Effector CD8-positive, alpha-beta T cell (primary cell): ENCODE measurements at regions not wholly inside any gene's neighbourhood (a gene's known extent, or its start where the extent isn't known, plus 50 kb on each side); places are given as distances from the start of the nearest gene placed in this dataset.
"Not testable (repeated sequence)": the region's sequence is repeated elsewhere in the genome, so short reads cannot be mapped to it uniquely, and the experiment has no call there.

ENCODE experiments used
- DNase-seq: peaks from one replicate; lab custom pipeline; 2025; lab: John Stamatoyannopoulos, UW

GRCh38 chr5:125245216-125245615 is 498.8 kb upstream of the ZNF608 start:
- no peak for DNase-seq

DNA sequence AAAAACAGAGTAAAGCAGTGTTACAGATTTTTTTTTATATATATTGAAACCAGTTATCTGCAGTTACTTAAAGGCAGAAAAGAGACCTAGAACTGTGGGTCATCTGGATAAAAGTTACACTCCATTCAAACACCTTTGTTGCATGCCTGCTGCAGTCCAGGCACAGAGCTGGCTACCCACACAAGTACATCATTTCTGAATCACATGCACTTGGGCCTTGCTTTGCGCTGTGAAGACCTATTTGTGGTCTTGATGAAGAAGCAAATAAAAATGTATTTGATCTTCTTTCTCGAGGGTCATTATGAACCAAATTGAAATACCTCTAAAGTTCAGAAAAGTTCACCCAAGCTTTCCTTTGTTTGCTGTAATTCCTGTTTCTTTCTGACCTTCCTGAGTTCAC is 503.0 kb upstream of the ZNF608 start:
- DNase-seq = no peak

GRCh38 chr5:125251703-125252102 is 505.3 kb upstream of the ZNF608 start:
- no peak for DNase-seq

GRCh38 chr5:125253634-125254033 is 507.2 kb upstream of the ZNF608 start:
- not testable (repeated sequence) for DNase-seq

- no peak for DNase-seq
Observed at GRCh38 chr5:125254267-125254666, 507.8 kb upstream of the ZNF608 start.

- no peak for DNase-seq
Observed at GRCh38 chr5:125256296-125256695, 509.9 kb upstream of the ZNF608 start.

- DNase-seq = no peak
Observed at GRCh38 chr5:125257057-125257972, 510.9 kb upstream of the ZNF608 start.

GRCh38 chr5:125257997-125258396 is 511.6 kb upstream of the ZNF608 start:
- DNase-seq = no peak

DNA sequence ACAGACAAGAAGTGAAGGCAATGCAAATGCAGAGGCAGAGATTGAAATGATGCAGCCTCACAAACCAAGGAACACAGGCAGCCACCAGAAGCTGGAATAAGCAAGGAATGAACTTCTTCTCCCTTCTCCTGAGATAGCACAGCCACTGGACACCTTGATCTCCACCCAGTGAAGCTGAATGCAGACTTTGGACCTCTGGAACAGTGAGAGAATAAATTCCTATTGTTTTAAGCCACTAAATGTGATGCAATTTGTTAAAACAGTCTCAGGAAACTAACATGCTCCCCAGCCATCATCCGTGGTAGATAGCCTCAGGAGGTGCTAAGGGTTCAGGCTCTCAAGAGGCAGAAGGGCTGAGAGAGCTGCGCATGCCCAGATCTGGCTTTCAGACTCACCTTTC is 512.2 kb upstream of the ZNF608 start:
- no peak for DNase-seq

- DNase-seq = no peak
Observed at GRCh38 chr5:125261505-125262250, 515.2 kb upstream of the ZNF608 start.

GRCh38 chr5:125262782-125263181 is 516.3 kb upstream of the ZNF608 start:
- DNase-seq = no peak

DNA sequence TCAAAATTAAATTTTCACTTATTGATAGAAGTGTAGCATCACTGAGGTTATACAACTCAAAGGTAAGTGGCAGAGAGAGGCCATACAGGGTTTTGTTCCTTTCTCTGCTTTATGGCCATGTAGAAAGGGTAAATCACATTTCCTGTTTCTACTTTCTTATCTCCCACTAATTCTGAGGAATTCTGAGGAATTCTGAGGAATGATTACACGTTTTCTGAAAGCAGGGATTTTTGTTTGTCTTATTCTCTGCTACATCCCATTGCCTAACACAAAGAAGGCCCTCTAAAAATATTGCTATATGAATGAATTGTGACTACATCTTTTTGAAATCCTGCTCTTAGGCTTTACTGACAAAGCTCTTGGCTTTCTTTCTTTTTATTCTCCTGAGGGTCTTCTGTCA is 516.9 kb upstream of the ZNF608 start:
- DNase-seq = no peak

- DNase-seq = no peak
Observed at GRCh38 chr5:125266106-125266505, 519.7 kb upstream of the ZNF608 start.

GRCh38 chr5:125267636-125268248 is 521.3 kb upstream of the ZNF608 start:
- no peak for DNase-seq

DNA sequence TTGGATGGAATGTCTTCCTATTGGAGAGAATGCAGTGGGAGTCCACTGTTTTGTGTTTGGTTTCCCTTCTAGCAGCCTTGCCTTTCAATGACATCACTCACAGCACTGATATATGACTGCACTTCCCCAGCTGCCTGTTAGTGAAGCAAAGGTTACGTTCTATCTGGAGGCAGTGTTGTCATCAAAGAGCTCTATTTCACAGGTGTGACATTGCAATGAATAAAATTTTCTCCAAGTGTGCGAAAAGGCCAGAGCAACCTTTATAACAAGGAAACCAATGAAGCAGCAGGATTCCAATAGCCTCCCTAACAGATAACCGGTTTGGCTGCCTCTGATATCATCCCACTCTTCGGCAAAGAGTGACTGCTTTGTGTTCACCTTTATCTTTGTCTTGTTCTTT is 523.5 kb upstream of the ZNF608 start:
- no peak for DNase-seq

GRCh38 chr5:125272357-125272756 is 525.9 kb upstream of the ZNF608 start:
- DNase-seq = no peak

DNA sequence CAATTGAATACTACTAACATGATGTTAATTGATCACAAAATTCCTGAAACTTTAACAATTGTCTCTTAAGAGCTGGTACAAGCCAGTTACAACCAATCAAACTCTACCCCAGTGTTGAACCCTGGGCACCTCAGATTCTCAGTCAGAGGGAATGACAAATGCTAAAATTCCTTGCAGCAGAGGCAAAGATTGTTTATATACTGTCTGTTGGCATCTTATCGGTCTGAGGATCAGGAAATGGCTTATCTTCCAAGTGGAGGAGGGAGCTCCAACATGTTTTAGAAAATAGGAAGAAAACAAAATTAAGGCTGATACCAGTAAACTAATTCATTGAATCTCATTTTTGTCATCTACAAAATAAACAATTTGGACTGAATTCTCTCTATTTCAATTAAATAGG is 527.8 kb upstream of the ZNF608 start:
- no peak for DNase-seq

DNA sequence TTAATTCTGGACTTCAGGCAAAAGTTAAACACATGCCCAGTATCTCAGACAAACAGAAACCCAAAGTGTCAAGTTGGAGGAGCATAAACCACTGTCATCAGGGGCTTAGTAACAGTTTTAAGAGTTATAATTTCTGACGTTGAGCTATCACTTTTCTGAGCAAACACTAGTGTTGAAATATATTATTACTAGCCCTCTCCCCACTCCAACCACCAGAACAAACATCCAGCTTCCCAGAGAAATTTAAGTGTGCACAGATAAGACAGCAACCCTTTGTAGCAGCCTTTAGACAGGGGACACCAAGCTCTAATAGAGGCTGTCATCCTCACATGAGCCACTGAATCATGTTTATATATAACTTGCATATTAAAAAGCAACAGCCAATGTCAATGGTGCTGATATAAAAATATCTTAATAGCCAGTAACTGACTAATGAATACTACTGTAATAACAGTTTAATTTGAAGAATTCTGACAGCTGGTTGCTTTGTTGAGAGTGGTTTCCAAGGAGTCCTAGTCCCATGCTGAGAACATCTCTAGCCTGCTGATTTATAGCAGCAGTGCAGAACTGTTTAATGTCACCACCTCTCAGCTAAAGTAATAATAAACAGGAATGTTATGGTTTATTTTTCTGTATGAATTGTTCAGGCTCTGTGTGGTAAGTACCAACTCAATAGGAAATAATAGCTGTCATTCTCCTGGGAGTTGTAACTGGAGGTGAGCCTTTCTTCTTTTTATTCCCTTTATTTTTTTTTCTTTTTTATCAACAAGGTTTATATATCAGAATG is 528.7 kb upstream of the ZNF608 start:
- no peak for DNase-seq

- DNase-seq = no peak
Observed at GRCh38 chr5:125275725-125276090, 529.3 kb upstream of the ZNF608 start.

GRCh38 chr5:125276096-125276495 is 529.7 kb upstream of the ZNF608 start:
- no peak for DNase-seq

DNA sequence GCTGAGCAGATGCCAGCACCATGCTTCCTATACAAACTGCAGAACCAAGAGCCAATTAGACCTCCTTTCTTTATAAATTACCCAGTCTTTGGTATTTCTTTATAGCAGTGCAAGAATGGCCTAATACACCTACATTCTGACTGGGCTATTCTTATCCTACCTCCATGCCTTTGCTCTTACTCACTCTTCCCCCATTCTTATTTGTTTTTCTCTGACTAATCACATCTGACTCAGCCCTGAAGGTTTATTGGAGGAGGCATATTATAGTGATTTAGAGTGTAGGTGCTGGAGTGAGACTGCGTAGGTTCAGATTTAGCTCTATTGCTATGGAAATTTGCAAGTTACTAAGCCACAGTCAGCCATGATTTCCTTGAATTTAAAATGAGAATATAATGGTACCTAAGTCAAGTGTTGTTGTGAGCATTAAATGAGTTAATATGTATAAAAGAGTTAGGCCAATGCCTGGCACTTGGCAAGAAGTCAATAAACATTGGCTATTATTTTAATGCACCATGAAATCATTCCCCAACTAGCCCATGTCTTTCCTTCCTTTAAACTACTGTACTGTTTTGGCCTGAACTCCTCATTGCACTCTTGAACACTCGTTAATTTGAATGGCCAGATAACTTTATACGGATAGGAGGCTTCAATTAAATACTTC is 531.2 kb upstream of the ZNF608 start:
- DNase-seq = no peak
